ENCODE measurements at regions not wholly inside any gene's neighbourhood (a gene's known extent, or its start where the extent isn't known, plus 50 kb on each side); places are given as distances from the start of the nearest gene placed in this dataset.
"Not testable (repeated sequence)": the region's sequence is repeated elsewhere in the genome, so short reads cannot be mapped to it uniquely, and the experiment has no call there.

DNA sequence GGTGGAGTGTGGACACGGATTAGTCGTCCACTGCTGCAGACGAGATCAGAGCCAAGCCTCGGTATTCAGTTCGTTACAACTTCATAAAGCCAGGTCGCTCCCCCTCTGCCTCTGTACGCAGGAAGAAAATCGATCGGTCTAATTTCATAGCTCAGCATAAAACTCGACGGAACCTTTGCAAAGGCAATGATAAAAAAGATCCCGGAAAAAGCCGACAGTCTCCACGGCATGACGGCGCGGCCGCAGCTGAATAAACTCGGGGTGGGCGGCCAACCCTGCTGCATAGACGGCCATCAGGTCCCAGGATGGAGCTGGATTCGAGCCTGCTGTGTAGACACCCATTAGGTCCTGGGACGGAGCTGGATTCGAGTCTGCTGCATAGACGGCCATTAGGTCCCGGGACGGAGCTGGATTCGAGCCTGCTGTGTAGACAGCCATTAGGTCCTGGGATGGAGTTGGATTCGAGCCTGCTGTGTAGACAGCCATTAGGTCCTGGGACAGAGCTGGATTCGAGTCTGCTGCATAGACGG lies 113.8 kb upstream of the PPP2R3B start:
- DNase-seq = no peak

- DNase-seq = no peak
Measured at GRCh38 chrX:506341-506740, 119.6 kb upstream of the PPP2R3B start.

- no peak for DNase-seq
Measured at GRCh38 chrX:508163-508562, 121.5 kb upstream of the PPP2R3B start.

DNA sequence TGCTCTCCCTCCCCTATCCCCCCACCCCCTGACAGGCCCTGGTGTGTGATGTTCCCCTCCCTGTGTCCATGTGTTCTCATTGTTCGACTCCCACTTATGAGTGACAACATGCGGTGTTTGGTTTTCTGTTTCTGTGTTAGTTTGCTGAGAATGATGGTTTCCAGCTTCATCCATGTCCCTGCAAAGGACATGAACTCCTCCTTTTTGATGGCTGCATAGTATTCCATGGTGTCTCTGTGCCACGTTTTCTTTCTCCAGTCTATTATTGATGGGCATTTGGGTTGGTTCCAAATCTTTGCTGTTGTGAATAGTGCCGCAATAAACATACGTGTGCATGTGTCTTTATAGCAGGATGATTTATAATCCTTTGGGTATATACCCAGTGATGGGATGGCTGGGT lies 121.8 kb upstream of the SHOX start:
- DNase-seq = not testable (repeated sequence)

DNA sequence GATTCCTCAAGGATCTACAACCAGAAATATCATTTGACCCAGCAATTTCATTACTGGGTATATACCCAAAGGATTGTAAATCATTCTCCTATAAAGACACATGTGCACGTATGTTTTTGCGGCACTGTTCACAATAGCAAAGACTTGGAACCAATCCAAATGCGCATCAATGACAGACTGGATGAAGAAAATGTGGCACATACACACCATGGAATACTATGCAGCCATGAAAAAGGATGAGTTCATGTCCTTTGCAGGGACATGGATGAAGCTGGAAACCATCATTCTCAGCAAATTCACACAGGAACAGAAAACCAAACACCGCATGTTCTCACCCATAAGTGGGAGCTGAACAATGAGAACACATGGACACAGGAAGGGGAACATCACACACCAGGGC lies 119.5 kb upstream of the SHOX start:
- DNase-seq = not testable (repeated sequence)

DNA sequence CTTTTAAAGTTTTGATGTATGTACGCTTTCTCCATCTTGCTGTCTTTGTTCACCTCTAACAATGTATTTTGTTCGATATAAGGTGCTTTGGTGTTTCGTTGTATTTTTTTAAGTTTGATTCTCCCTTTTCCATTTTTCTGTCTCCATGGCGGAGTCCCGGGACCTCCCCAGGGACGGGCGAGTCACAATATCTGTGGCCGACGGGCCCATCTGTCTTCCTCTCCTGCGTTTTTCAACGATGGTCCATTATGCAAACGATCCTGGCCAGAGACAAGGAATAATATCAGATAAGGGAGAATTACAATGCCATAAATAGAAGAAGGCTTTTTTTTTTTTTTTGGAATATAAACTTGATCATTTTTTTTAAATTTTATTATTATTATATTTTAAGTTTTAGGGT lies 112.3 kb upstream of the SHOX start:
- DNase-seq = no peak

DNA sequence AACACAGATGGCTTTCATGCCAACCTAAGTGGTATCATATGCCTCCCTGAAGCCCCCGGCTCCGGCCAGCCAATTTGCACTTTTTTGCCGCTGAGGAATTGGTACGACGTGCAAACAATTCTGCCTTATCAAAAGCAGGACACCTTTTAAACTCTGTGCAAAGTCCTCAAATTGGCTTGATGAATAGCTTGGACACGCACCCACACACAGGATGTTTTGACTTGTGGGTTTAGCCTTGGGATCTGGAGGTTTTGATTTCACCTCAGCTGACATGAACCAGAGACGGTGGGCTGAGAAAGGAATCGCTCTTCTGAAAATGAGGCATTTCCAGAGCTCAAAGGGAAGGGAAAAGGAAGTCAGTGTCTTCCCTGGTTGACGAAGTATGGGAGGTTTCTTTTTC lies 110.8 kb upstream of the SHOX start:
- DNase-seq = no peak

GRCh38 chrX:522456-522855 lies 108.1 kb upstream of the SHOX start:
- DNase-seq = no peak

DNA sequence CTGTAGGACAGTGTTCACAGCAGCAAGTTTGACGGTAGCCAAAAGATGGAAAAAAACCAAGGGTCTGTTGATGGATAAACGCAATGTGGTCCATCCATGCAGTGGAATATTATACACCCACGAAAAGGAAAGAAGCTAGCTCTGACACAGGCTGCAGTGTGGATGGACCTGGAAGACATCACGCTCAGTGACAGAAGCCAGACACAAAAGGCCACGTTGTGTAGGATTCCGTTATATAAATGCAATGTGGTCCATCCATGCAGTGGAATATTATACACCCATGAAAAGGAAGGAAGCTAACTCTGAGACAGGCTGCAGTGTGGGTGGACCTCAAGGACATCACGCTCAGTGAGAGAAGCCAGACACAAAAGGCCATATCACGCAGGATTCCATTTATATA lies 105.5 kb upstream of the SHOX start:
- no peak for DNase-seq

GRCh38 chrX:526295-527224 lies 104.0 kb upstream of the SHOX start:
- no peak for DNase-seq

- no peak for DNase-seq
Measured at GRCh38 chrX:530726-531610, 99.6 kb upstream of the SHOX start.

GRCh38 chrX:531611-531936 lies 99.0 kb upstream of the SHOX start:
- no peak for DNase-seq

DNA sequence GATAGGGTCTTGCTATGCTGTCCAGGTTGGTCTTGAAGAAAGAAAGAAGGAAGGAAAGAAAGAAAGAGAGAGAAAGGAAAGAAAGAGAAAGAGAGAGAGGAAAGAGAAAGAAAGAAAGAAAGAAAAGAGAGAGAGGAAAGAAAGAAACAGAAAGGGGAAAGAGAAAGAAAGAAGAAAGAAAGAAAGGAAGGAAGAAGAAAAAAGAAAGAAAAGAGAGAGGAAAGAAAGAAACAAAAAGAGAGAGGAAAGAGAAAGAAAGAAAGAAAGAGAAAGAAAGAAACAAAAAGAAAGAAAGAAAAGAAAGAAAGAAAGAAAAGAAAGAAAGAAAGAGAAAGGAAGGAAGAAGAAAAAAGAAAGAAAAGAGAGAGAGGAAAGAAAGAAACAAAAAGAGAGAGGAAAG lies 95.8 kb upstream of the SHOX start:
- no peak for DNase-seq

- no peak for DNase-seq
Measured at GRCh38 chrX:536616-537015, 94.0 kb upstream of the SHOX start.

GRCh38 chrX:537151-537550 lies 93.4 kb upstream of the SHOX start:
- no peak for DNase-seq

- peak in 1 of 2 experiments; percentile 1 for DNase-seq
Measured at GRCh38 chrX:538311-538710, 92.3 kb upstream of the SHOX start.

- DNase-seq = not testable (repeated sequence)
Measured at GRCh38 chrX:541006-541405, 89.6 kb upstream of the SHOX start.

GRCh38 chrX:542179-542578 lies 88.4 kb upstream of the SHOX start:
- no peak for DNase-seq

DNA sequence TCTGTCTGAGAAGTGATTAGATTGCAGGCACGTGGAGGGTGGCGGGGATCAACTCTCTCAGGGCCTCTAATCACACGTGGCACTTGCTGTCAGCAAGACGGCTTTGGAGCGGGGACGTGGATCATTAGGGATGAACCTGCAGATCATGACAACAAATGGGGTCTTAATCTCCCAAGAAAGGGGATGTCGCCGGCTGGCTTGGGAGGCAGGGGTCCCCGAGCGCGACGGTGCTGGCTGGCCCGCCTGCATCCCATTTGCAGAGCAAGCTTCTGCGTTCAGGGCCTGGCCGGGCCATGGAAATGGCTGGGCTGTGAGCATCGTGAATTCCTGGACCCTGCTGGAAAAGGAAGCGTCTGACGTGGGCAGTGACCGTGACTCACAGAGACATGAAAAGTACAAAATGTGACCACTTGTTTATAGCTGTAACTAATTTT lies 85.1 kb upstream of the SHOX start:
- DNase-seq = no peak

DNA sequence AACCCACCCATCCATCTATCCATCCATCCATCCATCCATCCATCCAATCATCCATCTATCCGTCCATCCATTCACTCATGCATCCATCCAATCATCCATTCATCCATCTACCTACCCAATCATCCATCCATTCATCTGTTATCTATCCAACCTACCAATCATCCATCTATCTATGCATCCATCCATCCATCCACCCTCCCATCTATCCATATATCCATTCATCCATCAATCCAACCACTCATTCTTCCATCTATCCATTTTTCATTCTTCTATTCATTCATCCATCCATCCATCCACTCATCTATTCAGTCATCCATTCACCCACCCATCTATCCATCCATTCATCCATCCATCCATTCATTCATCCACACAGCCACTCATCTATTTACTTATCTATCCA lies 80.1 kb upstream of the SHOX start:
- no peak for DNase-seq

- no peak for DNase-seq
Measured at GRCh38 chrX:551306-551705, 79.3 kb upstream of the SHOX start.

DNA sequence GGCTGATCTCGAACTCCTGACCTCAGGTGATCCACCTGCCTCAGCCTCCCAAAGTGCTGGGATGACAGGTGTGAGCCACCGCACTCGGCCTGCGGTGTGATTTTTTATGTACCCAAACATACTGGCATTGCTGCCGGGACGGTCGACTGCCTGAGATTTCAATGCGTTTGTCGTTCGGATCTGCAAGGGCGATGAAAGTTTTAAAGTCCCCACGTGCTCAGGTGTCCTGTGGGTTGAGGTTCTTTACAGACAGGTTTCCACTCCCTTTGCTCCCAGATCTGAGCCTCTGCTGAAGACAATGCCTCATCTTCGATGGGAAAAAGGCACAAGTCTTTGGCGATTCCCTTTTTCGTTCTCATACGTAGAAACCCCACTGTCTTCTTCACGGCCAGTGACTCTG lies 78.1 kb upstream of the SHOX start:
- no peak for DNase-seq

DNA sequence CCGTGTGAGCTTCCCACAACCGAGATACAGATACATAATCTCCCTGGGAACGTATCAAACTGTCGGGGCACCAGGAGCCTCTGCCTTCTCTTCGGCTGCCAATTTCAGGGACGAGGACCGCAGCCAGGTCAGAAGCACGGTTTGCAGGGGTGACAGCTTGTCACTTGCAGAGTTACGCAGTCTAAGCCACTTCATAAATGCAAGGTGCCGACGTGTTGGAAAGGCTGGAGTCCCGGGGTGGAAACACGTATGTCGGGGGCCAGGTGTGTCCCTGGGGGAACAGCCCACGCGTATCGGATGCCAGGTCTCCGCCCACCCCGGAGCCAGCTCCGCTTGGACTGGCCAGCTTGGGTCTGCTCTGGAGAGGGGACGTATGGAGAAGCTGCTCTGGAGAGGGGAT lies 76.3 kb upstream of the SHOX start:
- no peak for DNase-seq
